NT2/D1 (cell line): ENCODE measurements at regions not wholly inside any gene's neighbourhood (a gene's known extent, or its start where the extent isn't known, plus 50 kb on each side); places are given as distances from the start of the nearest gene placed in this dataset.
A peak's percentile ranks its signal among the peaks of the same experiment; 100 is the strongest.

Experiments
- DNase-seq: peaks from one replicate; pipeline ENCODE4 v3.0.0-alpha.2; 2011; ENCODE audit warnings: low read depth, low spot score
- H3K27me3 ChIP-seq: 2 replicates; pipeline ENCODE4 v1.6.0; 2011; ENCODE audit warnings: mild to moderate bottlenecking; ENCODE audit not compliant: insufficient read length, insufficient read depth
- H3K36me3 ChIP-seq: 2 replicates; pipeline ENCODE4 v1.6.1; 2011; ENCODE audit warnings: mild to moderate bottlenecking, low read length, mixed read lengths; ENCODE audit not compliant: insufficient read depth, insufficient read length
- H3K4me1 ChIP-seq: 2 replicates; pipeline ENCODE4 v1.5.1; 2011; ENCODE audit not compliant: insufficient read depth, insufficient read length
- H3K4me3 ChIP-seq: 2 replicates; pipeline ENCODE4 v1.5.1; 2011; ENCODE audit warnings: low read depth; ENCODE audit not compliant: insufficient read length
- H3K9ac ChIP-seq: 2 replicates; pipeline ENCODE4 v1.6.0; 2011; ENCODE audit warnings: low read depth; ENCODE audit not compliant: insufficient read length
- H3K9me3 ChIP-seq: 2 replicates; pipeline ENCODE4 v1.5.1; 2011; ENCODE audit warnings: mild to moderate bottlenecking, low read length; ENCODE audit not compliant: insufficient read depth
- SUZ12 ChIP-seq: IDR thresholded peaks from 2 replicates; pipeline ENCODE4 v1.6.1; 2011; ENCODE audit not compliant: insufficient read length, insufficient read depth; ENCODE audit errors: extremely low read depth
- YY1 ChIP-seq: IDR thresholded peaks from 2 replicates; pipeline ENCODE4 v1.6.1; 2011; ENCODE audit not compliant: insufficient read length, insufficient read depth
- ZNF274 ChIP-seq: IDR thresholded peaks from 2 replicates; pipeline ENCODE4 v1.6.1; 2011; ENCODE audit warnings: mild to moderate bottlenecking, low read depth, low read length

- TF ChIP-seq SUZ12 (no peak), ZNF274 (no peak), YY1 (no peak)
- peaks cover 4% of the 10 kb centered on the region for H3K4me1 ChIP-seq
- no peak overlapping the region for H3K9ac ChIP-seq
- no peak for DNase-seq
- no peak overlapping the region for H3K4me3 ChIP-seq
- H3K27me3 ChIP-seq, result no peaks in the 10 kb centered on the region
- no peaks in the 10 kb centered on the region for H3K9me3 ChIP-seq
- H3K36me3 ChIP-seq, result no peaks in the 10 kb centered on the region
Observed at GRCh38 chr4:24260133-24260715, 324.1 kb downstream of the DHX15 start.

GRCh38 chr4:24256547-24256946 lies 327.8 kb downstream of the DHX15 start:
- no peak overlapping the region for H3K4me3 ChIP-seq
- no peaks in the 10 kb centered on the region for H3K36me3 ChIP-seq
- H3K9me3 ChIP-seq, result no peaks in the 10 kb centered on the region
- no peak overlapping the region for H3K9ac ChIP-seq
- no peaks in the 10 kb centered on the region for H3K27me3 ChIP-seq
- no peak for TF ChIP-seq YY1
- no peak for TF ChIP-seq ZNF274
- TF ChIP-seq SUZ12, result no peak
- DNase-seq, result peak; percentile 28
- H3K4me1 ChIP-seq, result peaks cover 2% of the 10 kb centered on the region

- Histone ChIP-seq H3K4me3 (no peak overlapping the region), H3K4me1 (peaks cover 2% of the 10 kb centered on the region), H3K27me3 (no peaks in the 10 kb centered on the region), H3K9ac (no peak overlapping the region), H3K36me3 (no peaks in the 10 kb centered on the region), H3K9me3 (no peaks in the 10 kb centered on the region)
- TF ChIP-seq ZNF274 (no peak), YY1 (no peak), SUZ12 (no peak)
- no peak for DNase-seq
Observed at GRCh38 chr4:24256066-24256465, 328.3 kb downstream of the DHX15 start.

- H3K4me3 ChIP-seq, result no peak overlapping the region
- H3K36me3 ChIP-seq, result no peaks in the 10 kb centered on the region
- no peak for DNase-seq
- H3K27me3 ChIP-seq, result no peaks in the 10 kb centered on the region
- H3K9ac ChIP-seq, result no peak overlapping the region
- peaks cover 2% of the 10 kb centered on the region for H3K4me1 ChIP-seq
- no peaks in the 10 kb centered on the region for H3K9me3 ChIP-seq
- TF ChIP-seq SUZ12 (no peak), YY1 (no peak)
Observed at GRCh38 chr4:24252121-24252520, 332.2 kb downstream of the DHX15 start.

- Histone ChIP-seq H3K9ac (no peak overlapping the region), H3K36me3 (no peaks in the 10 kb centered on the region), H3K4me1 (peaks cover 2% of the 10 kb centered on the region), H3K9me3 (no peaks in the 10 kb centered on the region), H3K4me3 (no peak overlapping the region), H3K27me3 (no peaks in the 10 kb centered on the region)
- TF ChIP-seq ZNF274, result no peak
- no peak for TF ChIP-seq SUZ12
- TF ChIP-seq YY1, result no peak
- no peak for DNase-seq
Observed at GRCh38 chr4:24251589-24251988, 332.8 kb downstream of the DHX15 start.

- H3K36me3 ChIP-seq, result no peaks in the 10 kb centered on the region
- H3K4me3 ChIP-seq, result no peak overlapping the region
- no peak for TF ChIP-seq ZNF274
- no peaks in the 10 kb centered on the region for H3K9me3 ChIP-seq
- no peaks in the 10 kb centered on the region for H3K4me1 ChIP-seq
- no peaks in the 10 kb centered on the region for H3K27me3 ChIP-seq
- no peak for DNase-seq
- no peak overlapping the region for H3K9ac ChIP-seq
Observed at GRCh38 chr4:24249972-24250371, 334.4 kb downstream of the DHX15 start.

- Histone ChIP-seq H3K36me3 (no peaks in the 10 kb centered on the region), H3K9ac (no peak overlapping the region), H3K9me3 (no peaks in the 10 kb centered on the region), H3K4me3 (no peak overlapping the region), H3K27me3 (no peaks in the 10 kb centered on the region), H3K4me1 (no peaks in the 10 kb centered on the region)
- TF ChIP-seq SUZ12 (no peak), ZNF274 (no peak), YY1 (no peak)
- no peak for DNase-seq
Observed at GRCh38 chr4:24248674-24249630, 335.4 kb downstream of the DHX15 start.
